Activated T-cell treated with anti-CD3 and anti-CD28 coated beads, Interleukin-2, amount 50 U/mL, for 48 hours (primary cell): ENCODE measurements at regions not wholly inside any gene's neighbourhood (a gene's known extent, or its start where the extent isn't known, plus 50 kb on each side); places are given as distances from the start of the nearest gene placed in this dataset.
"Not testable (repeated sequence)": the region's sequence is repeated elsewhere in the genome, so short reads cannot be mapped to it uniquely, and the experiment has no call there.

Experiments
- DNase-seq, 2 experiments: peaks; one replicate each; pipeline ENCODE4 v3.0.0-alpha.2; 2020

DNA sequence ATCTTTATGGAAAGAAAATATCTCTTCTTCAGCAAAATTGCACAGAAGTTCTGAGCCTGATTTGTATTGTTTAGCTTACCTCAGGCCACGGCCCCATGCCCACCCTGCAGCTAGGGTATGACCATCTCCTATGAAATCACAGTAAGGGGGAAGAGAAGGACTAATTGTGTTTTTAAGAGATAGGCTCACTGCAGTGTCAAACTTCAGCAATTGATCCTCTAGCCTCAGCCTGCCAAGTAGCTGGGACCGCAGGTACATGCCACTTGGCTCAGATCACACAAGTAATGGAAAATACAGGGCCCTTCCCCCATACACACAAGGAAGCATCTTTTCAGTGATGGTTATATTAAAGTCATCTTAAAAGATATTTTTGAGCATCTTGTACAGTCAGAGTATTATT, 60.0 kb downstream of the DMAC1 start:
- no peak for DNase-seq

DNA sequence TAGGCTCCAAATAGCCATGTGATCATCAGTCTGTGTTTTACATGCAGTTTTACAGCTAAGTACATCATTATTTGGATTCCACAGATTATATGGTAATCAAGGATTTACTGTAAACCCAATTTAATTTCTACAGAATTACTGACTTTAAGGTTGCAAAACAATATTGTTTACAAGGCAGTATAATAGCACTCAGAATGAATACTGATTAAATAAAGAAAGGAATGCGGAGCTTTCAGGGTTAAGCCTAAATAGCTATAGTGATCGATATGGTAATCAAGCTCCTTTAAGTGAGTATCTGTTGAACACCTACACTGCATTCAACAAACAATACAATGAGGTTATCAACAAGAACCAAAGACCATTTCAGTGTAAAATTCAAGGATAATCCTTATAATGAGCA, 64.3 kb downstream of the DMAC1 start:
- no peak for DNase-seq

DNA sequence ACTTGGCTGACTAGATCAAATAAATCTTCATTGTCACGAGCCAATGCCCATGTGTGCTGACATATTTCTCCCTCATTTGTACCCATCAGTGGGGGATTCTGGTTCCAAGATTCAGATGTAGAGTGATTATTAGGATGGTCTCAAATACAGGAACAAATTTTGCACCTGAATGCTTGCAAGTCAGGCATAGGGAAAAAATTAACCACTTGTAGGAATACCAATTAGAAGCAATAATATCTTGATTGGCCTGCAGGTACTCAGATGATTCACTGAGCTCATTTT, 69.5 kb downstream of the DMAC1 start:
- no peak for DNase-seq

DNA sequence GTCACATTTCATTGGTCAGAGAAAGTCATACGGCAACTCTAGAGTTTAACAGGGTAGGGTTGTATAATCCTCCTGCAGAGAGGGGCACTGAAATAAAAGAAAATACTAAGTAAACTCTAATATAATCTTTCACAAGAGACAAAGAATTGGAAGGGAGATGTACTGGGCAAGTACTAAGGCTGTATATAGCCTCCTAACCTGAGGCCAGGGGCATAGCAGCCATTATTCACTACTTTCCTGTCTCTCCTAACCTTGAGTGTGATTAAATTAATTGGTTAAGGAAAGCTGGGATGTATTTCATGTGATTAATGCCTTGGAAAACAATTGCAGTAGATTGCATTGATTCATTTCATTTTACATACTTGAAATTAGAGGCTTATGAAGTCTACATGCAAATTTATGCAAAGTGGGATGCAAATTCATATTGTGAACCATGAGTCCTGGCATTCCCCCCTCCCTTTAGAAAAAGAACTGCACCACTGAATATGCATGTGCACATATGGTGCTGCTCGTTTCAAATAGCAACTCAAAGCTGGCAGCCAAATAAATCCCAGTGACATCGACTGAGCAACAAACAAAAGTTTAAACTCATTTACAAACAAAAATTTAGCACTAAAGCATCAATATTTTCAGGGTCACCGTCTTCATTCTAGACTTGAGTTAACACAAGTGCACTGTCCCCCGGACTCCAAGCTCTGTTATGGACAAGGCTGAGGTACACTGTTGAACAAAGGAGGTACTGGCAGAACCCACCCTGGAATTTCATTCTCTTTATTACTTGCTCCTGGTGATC, 70.0 kb downstream of the DMAC1 start:
- DNase-seq = no peak

DNA sequence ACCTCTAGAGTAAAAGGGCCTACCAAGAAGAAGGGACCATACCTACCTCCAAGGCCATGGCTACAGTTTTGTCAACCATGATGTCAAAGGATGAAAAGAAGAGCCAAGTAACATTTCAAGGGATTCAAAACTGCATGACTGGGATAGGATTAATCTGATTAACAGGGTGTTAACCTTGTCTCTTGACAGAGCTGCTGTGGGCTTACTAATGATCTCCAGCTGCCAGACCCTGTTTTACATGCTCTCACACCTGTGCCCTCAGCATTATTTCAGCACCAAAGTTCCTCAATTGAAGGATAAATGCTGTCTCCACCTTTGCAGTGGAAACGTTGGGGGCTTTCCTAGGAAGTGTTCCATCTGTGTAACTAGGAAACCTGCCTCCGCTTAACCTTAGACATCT, 78.3 kb downstream of the DMAC1 start:
- DNase-seq = no peak

DNA sequence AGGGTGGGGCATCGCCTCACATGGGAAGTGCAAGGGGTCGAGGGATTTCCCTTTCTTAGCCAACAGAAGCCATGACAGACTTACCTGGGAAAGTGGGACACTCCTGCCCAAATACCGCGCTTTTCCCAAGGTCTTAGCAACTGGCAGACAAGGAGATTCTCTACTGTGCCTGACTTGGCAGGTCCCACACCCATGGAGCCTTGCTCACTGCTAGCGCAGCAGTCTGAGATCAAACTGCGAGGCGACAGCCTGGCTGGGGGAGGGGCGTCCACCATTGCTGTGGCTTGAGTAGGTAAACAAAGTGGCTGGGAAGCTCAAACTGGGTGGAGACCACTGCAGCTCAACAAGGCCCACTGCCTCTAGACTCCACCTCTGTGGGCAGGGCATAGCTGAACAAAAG, 86.5 kb downstream of the DMAC1 start:
- DNase-seq = not testable (repeated sequence)

DNA sequence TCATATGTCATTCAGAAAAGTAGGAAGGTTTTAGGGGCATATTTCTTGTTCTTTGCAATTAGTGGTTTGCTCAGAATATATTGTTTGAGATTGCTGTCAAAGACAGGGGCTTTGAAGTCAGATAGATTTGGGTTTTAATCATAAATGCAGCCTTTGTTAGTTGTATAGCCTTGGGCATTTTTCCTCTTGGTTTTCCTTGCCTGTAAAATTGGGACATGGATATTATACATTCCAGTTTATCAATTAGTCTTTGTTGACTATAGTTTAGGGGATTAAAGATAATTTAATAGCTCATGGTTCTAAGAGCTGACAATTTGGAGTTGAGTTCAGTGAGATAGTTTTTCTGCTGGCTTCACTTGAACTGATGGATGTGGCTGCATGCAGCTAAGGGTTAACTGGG, 88.9 kb downstream of the DMAC1 start:
- DNase-seq = no peak

DNA sequence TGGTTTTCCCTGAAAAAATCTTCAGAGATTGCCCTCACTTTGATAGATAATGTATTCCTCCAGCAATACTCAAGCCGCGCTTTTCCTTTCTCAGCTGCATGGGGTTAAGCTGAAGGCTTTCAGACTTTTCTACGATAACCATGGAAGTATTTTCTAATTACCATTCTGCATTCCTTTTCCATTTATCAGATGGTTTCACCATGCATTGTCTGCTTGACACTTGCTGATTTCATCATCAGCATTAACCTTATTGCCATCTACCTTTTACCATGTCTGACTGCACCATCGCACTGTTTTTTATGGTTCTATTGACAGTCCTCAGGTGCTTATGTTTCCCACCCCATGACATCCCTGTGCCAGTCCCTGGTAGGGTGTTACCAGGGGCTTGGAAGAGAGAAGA, 91.6 kb downstream of the DMAC1 start:
- no peak for DNase-seq

DNA sequence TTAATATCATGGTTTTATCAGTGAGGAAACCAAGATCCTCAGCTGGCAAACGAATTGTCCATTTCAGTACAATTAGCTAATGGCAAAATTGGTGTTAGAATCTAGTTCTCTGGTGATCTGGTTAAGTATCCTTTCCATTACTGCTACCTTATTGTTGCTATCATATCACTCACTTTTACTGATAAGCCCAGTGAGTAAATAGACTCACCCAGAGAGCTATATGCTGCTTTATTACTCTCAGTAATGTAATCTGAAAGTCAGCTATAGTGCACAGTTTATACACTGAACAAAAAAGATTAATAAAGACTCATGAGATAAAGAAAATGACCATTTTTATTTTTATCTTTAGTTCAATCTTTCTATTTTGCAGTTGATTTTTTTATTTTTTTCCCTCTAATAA, 95.0 kb downstream of the DMAC1 start:
- DNase-seq = no peak

DNA sequence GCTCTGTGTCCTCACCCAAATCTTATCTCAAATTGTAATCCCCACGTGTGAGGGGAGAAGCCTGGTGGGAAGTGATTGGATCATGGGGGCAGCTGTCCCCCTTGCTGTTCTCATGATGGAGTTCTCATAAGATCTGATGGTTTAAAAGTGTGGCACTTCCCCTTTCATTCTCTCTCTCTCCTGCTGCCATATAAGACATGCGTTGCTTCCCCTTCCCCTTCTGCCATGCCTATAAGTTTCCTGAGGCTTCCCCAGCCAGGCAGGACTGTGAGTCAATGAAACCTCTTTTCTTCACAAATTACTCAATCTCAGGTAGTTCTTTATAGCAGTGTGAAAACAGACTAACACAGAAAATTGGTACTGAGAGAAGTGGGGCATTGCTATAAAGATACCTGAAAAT, 107.7 kb downstream of the DMAC1 start:
- DNase-seq = no peak

DNA sequence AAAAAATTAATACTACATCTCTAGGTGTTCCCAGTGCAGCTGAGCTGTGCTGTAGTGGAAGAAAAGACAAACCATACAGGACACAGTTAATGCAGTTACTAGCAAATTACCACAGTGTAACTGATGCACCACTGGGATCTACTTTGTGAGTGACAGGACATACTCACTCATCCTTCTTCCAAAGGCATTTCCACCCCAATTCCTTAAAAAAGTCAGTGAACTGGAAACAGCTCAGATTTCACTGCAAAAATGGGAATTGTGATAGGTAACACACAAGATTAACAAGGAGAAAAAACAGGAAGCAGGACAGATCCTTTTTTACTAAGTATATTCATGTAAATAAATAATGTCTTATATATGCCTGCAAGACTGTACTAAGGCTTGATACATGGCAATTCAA, 109.6 kb downstream of the DMAC1 start:
- no peak for DNase-seq

DNA sequence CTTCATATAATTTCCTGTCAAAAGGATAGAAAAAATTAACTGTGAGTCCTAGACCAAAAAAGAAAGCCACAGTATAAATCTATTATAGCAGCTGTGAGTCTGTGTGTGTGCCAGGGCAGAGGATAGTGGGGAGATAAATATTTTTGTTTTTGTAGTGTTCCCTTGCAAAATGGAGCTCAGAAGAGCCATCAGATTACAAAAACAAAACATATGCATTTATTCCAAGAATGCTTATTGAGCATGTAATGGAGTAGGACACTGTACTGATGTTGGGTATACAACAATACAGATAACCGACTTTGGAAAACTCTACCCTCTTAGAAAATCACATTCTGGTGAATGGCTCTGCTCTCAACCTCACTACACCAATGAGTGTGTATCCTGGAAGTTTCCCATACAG, 111.0 kb downstream of the DMAC1 start:
- no peak for DNase-seq

DNA sequence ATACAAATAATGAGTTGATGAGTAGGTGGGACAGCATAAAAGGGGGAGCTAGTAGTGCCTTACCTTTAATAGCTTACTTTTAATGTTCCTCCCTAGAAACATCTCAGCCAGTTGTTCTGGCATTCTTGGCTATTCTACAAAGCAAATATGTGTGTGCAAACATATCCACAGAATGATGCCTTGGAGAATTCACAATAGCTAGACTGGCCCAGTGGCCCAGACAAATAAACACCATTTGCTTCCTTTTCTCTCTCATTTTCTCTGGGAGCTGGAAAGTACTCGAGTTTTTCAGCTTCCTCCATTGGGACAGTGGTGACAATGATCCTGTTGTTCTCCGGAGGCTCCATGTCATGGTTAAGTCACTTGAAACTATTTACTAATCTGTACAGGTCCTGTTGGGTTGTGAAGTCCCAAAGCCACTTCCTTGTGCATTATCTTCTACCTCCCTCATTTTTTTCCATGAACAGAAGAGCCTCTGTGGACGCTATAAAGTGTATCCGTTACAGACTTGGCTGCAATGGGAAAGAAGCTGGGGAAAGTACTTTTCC, 122.9 kb downstream of the DMAC1 start:
- DNase-seq = no peak

DNA sequence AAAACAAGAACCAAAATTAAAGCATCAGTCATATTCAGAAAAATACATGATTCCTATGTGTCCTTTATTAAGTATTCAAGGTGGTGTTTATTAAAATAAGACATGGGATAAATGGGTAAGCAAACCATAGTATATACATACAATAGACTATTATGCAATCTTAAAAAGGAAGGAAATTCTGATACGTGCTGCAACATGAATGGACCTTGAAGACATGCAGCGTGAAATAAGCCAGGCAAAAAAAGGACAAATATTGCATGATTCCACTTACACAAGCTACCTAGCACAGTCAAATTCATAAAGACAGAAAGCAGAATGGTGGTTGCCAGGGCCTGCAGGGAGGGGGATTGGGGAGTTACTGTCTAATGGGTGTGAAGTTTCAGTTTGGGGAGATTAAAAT, 127.7 kb downstream of the DMAC1 start:
- DNase-seq = no peak

DNA sequence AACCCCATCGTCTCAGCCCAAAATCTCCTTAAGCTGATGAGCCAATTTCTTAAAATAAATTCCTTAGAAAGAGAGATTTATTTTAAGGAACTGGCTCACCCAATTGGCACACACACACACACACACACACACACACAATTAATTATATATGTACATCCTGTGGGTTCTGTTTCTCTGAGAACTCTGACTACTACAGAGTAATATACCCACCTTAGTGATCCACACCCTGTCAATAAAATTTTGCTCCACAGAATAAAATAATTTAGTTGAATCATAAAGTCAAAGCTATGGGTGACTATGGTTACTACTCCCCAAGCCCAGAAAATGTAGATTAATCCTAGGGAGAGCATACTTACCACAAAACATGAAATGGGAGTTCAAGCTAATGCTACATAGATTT, 131.0 kb downstream of the DMAC1 start:
- DNase-seq = no peak

DNA sequence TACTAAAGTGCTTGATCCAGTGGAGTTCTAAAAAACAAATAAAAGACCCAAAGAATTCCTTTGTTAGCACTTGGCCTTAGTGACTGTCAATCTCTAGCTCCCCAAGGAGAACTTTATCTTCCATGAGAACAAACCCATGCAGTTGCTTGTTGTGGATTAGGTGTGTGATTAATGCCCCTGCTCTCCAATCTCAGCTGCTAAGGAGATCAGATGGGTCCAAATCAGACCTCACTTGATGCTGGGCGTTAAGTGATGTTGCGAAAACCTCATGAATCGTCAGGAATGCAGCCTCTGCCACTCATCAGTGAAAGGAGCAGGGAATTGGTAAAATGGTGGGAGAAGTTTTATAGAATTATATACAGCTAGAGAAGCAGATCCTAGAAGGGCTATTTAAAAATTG, 133.7 kb downstream of the DMAC1 start:
- DNase-seq = no peak

DNA sequence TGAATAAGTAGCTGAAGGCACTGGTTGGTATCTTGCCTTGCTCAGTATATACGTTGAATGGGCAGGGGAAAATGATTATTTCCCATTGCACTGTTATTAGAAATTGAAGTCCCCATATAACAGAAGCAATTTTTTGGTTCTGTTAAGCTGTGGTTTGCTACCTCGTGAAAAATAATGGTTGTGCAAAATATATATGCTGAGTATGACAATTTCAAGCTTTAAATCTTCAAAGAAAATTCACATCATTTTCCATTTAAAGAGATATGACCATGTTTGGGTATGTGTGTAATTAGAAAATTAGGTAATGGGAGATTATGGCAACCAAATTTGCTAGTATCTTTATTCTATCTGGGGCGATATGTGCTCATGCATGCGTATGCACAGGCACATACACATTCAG, 139.8 kb downstream of the DMAC1 start:
- no peak for DNase-seq

DNA sequence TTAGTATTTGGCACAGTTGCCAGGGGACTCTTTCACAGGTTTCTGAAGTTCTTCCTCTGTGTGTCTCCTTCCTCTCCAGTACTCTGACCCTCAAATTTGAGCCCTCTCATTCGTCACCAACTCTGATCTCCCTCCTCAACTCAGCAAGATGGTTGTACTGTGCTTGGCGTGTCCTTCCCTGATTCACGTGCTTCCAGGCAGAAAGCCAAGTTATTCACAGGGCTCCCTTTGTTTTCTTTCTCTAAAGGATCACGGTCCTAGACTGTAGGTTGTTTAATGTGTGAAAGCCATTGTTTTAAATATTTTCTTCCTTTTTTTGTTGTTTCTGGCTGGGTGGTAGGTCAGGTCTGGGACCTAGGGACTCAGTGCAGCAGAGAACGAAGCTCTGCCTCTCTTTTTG, 142.9 kb downstream of the DMAC1 start:
- DNase-seq = no peak

DNA sequence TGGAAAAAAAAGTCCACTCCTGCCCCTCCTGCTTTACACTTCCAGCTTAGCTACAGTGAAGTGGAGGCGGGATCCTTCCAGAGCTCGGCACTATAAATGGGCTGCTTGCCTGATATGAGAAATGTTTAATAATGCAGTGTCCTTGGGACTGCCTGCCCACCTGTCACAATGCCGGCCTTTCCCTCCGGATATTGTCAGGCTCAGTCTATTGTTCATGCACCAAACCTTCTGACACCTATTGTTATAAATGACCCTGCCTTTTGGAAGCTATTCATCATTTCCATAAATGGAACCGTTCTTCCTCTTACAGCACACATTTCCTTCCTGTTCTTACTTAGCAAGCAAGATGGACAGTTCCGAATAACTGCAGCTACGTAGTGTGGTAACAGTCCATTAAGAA, 146.3 kb downstream of the DMAC1 start:
- DNase-seq = no peak

DNA sequence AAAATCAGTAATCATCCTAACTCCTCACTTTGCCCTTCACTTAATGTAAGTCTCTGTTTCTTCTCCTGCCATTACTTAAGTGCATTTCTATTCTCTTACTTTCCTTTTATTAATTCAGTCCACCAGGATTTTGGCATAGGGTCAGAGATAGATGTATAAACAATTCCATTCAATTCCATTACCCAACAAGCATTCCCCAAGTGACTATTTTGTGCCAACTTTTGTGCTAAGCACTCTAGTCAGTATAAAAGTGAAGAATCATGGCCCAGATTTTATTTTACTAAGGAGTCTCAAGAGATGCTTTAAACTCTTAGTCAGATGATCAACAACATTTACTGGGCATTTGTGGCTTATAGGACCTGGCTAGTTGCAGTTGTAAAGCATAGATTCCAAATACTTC, 159.3 kb downstream of the DMAC1 start:
- no peak for DNase-seq

DNA sequence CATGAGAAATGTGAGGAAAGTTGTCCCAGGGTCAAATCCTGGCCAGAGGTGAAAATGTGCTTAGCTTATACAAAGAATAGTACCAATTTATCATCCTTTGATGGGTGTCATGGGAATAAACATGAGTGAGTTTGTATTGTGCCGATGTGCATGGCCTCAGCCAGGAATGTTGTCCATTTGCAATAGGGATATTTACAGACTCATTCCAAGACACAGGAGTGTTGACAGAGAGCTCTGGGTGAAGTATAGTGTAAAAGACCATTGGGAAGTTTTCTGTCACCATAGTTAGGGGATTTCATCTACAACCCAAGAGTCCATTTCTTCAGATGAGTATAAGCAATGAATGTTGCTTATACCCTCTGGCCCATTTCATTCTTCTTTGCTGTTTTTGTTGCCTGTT, 160.1 kb downstream of the DMAC1 start:
- no peak for DNase-seq

DNA sequence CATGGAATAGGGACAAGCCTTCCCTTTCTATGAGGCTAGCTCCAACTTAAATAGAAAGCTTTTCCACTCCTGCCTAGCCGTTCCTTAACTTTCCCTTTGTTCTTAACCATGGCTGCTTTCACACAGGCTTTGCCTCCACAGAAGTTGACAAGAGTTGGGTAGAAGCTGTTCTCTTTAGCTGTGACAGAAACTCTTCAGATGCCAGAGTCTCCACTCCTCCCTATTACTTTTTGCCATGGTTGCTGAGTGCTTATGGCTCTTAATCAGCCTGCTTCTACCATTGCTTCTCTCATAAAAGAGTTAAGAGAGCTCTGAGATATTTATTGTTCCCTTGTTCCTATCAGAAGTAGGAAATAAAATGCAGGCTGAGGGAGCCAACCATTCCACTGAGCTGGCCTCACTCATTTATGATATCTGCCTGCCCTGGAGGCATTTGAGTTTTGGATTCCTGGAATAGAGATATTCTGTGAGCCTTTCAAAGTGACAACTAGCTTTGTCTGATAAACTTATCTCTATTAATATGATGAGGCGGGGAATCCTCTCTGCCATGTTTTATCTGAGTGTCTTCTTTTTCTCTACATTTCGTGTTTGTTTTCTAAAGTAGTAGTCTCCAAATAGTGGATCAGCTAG, 162.6 kb downstream of the DMAC1 start:
- DNase-seq = no peak

DNA sequence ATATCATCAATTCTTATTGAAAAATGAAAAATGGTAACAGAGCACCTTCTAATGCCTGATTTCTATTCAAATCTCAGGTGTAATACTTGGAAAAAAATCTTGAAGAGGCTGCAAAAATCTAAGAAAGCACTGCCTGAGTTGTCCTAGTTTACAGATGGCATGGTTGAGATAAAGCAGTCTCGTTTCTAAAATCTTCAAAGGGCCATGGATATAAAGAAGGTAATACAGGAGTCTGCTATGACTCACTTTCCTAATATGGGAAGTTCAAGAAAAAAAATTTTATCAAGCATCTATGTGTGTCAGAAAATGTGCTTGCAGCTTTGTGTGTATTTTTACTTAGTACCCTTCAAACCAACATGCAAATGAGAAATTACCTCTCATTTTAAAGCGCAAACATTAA, 163.3 kb downstream of the DMAC1 start:
- no peak for DNase-seq

DNA sequence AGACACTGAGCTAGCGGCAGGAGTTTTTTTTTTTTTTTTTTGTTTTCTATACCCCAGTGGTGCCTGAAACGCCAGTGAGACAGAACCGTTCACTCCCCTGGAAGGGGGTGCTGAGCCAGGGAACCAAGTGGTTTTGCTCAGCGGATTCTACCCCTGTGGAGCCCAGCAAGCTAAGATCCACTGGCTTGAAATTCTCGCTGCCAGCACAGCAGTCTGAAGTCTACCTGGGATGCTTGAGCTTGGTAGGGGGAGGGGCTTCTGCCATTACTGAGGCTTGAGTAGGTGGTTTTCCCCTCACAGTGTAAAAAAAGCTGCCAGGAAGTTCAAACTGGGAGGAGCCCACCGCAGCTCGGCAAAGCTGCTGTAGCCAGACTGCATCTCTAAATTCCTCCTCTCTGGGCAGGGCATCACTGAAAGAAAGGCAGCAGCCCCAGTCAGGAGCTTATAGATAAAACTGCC, 173.0 kb downstream of the DMAC1 start:
- peak; percentile 32 to 46 for DNase-seq

DNA sequence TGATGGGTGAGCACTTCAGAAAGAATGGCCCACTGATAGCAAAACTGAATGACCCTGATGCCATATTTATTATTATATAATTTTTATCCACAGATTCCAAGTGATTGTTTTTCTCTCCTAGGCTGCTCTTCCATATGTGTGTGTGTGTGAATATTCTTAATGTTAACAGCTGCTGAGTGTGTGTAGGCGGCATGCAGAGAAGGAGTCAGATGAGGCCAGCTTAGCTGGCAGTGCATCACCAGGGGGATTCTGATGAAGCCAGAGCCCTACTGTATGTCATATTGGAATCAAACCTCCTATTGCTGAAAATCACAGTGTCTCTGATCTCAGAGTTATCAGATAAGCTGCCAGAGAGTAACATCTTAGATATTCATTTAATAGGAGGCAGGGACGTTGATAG, 177.1 kb downstream of the DMAC1 start:
- DNase-seq = no peak
